Activated T-helper 1 cell treated with anti-CD3 and anti-CD28 coated beads, Interleukin-12 subunit alpha, Interleukin-12 subunit beta, Interleukin-2, Interleukin-4 antibody, amounts not matched to agents 30 ng/mL and 10 ng/mL and 1 ng/mL, durations not matched to agents 14 hours and 24 hours and 36 hours (primary cell): ENCODE measurements at regions not wholly inside any gene's neighbourhood (a gene's known extent, or its start where the extent isn't known, plus 50 kb on each side); places are given as distances from the start of the nearest gene placed in this dataset.
"Not testable (repeated sequence)": the region's sequence is repeated elsewhere in the genome, so short reads cannot be mapped to it uniquely, and the experiment has no call there.

Experiments used
- DNase-seq: peaks from one replicate; pipeline ENCODE4 v3.0.0; 2021; ENCODE audit warnings: low spot score
- H3K27ac Mint-ChIP-seq: one replicate; pipeline ENCODE4 v1.8.0; 2021; ENCODE audit warnings: mild to moderate bottlenecking, mixed read lengths
- H3K27me3 Mint-ChIP-seq: one replicate; pipeline ENCODE4 v1.8.0; 2022; ENCODE audit warnings: mild to moderate bottlenecking, moderate library complexity, mixed read lengths; ENCODE audit not compliant: insufficient read depth
- H3K36me3 Mint-ChIP-seq: one replicate; pipeline ENCODE4 v1.8.0; 2021; ENCODE audit warnings: low read depth, mixed read lengths
- H3K4me1 Mint-ChIP-seq: one replicate; pipeline ENCODE4 v1.8.0; 2021; ENCODE audit warnings: low read depth, mixed read lengths
- H3K4me3 Mint-ChIP-seq: one replicate; pipeline ENCODE4 v1.8.0; 2021; ENCODE audit warnings: mild to moderate bottlenecking, moderate library complexity, mixed read lengths
- H3K9me3 Mint-ChIP-seq: one replicate; pipeline ENCODE4 v1.8.0; 2021; ENCODE audit warnings: mixed read lengths
- intact Hi-C: fragments of 100-400 bp; cut with micrococcal nuclease; formaldehyde crosslinking; loops from one replicate; pipeline ENCODE4 v1.15.1; 2024

GRCh38 chr2:131665716-131666115, 138.0 kb downstream of the CCDC74A start:
- H3K27ac Mint-ChIP-seq, H3K9me3 Mint-ChIP-seq, intact Hi-C loops, DNase-seq, H3K36me3 Mint-ChIP-seq, H3K4me3 Mint-ChIP-seq, H3K4me1 Mint-ChIP-seq: not testable (repeated sequence)
- H3K27me3 Mint-ChIP-seq = peaks cover 30% of the 10 kb centered on the region

- H3K27me3 Mint-ChIP-seq = peaks cover 29% of the 10 kb centered on the region
- H3K4me3 Mint-ChIP-seq, H3K36me3 Mint-ChIP-seq: not testable (repeated sequence)
Measured at GRCh38 chr2:131668794-131669540, 141.3 kb downstream of the CCDC74A start.

GRCh38 chr2:131671841-131672470, 144.3 kb downstream of the CCDC74A start:
- H3K9me3 Mint-ChIP-seq, H3K4me1 Mint-ChIP-seq, DNase-seq, H3K27ac Mint-ChIP-seq, H3K4me3 Mint-ChIP-seq, H3K36me3 Mint-ChIP-seq: not testable (repeated sequence)
- intact Hi-C loops = loop anchor here (1.0 to 5.0 kb wide), 2 partner anchors 259 to 875 kb away; no protein-coding TSS in a partner anchor
- peaks cover 44% of the 10 kb centered on the region for H3K27me3 Mint-ChIP-seq

More at GRCh38 chr2:131668794-131669540, 141.3 kb downstream of the CCDC74A start:
- H3K27ac Mint-ChIP-seq, H3K4me1 Mint-ChIP-seq, DNase-seq, intact Hi-C loops, H3K9me3 Mint-ChIP-seq: not testable (repeated sequence)

GRCh38 chr2:131672471-131673399, 145.0 kb downstream of the CCDC74A start:
- H3K9me3 Mint-ChIP-seq, H3K4me1 Mint-ChIP-seq: not testable (repeated sequence)
- intact Hi-C loops = loop anchor here (1.0 to 5.0 kb wide), 2 partner anchors 259 to 875 kb away; no protein-coding TSS in a partner anchor

GRCh38 chr2:131673400-131674173, 145.9 kb downstream of the CCDC74A start:
- no peak overlapping the region for H3K4me3 Mint-ChIP-seq
- H3K27ac Mint-ChIP-seq = no peak overlapping the region
- no peaks in the 10 kb centered on the region for H3K36me3 Mint-ChIP-seq
- intact Hi-C loops = loop anchor here (1.0 to 5.0 kb wide), 4 partner anchors 9 to 876 kb away; no protein-coding TSS in a partner anchor
- H3K4me1 Mint-ChIP-seq = peaks cover 5% of the 10 kb centered on the region
- H3K27me3 Mint-ChIP-seq = peaks cover 44% of the 10 kb centered on the region
- DNase-seq = peak; percentile 56
- no peaks in the 10 kb centered on the region for H3K9me3 Mint-ChIP-seq

More at GRCh38 chr2:131672471-131673399, 145.0 kb downstream of the CCDC74A start:
- peak; percentile 24 for DNase-seq
- not testable (repeated sequence) for H3K27ac Mint-ChIP-seq, H3K4me3 Mint-ChIP-seq, H3K36me3 Mint-ChIP-seq
- H3K27me3 Mint-ChIP-seq = peaks cover 45% of the 10 kb centered on the region

GRCh38 chr2:131674174-131674507, 146.5 kb downstream of the CCDC74A start:
- no peaks in the 10 kb centered on the region for H3K9me3 Mint-ChIP-seq
- H3K27me3 Mint-ChIP-seq = peaks cover 42% of the 10 kb centered on the region
- no peaks in the 10 kb centered on the region for H3K36me3 Mint-ChIP-seq
- DNase-seq = no peak
- no peak overlapping the region for H3K4me3 Mint-ChIP-seq
- H3K4me1 Mint-ChIP-seq = peaks cover 5% of the 10 kb centered on the region
- no peak overlapping the region for H3K27ac Mint-ChIP-seq
- intact Hi-C loops = loop anchor here (1.0 to 5.0 kb wide), 4 partner anchors 8 to 877 kb away; no protein-coding TSS in a partner anchor

GRCh38 chr2:131681611-131682121, 154.0 kb downstream of the CCDC74A start:
- not testable (repeated sequence) for H3K36me3 Mint-ChIP-seq, H3K27me3 Mint-ChIP-seq, H3K9me3 Mint-ChIP-seq, DNase-seq
- Mint-ChIP-seq H3K4me3 (peak overlapping the region; percentile 90), H3K27ac (peak overlapping the region; percentile 76), H3K4me1 (peaks cover 42% of the 10 kb centered on the region)
- intact Hi-C loops = loop anchor here (1.0 to 10.0 kb wide), 6 partner anchors 7 to 1337 kb away; partner anchors contain the start of genes IMP4, MZT2A and PLEKHB2

GRCh38 chr2:131682122-131682944, 154.6 kb downstream of the CCDC74A start:
- H3K36me3 Mint-ChIP-seq = peaks cover 9% of the 10 kb centered on the region
- H3K27me3 Mint-ChIP-seq = peaks cover 2% of the 10 kb centered on the region
- peaks cover 42% of the 10 kb centered on the region for H3K4me1 Mint-ChIP-seq
- intact Hi-C loops = loop anchor here (1.0 to 10.0 kb wide), 6 partner anchors 8 to 1338 kb away; partner anchors contain the start of genes IMP4, MZT2A and PLEKHB2
- DNase-seq = peak; percentile 66
- H3K4me3 Mint-ChIP-seq = peak overlapping the region; percentile 90
- H3K27ac Mint-ChIP-seq = peak overlapping the region; percentile 76
- no peaks in the 10 kb centered on the region for H3K9me3 Mint-ChIP-seq

GRCh38 chr2:131682945-131683330, 155.2 kb downstream of the CCDC74A start:
- peaks cover 42% of the 10 kb centered on the region for H3K4me1 Mint-ChIP-seq
- H3K4me3 Mint-ChIP-seq = peak overlapping the region; percentile 90
- H3K27ac Mint-ChIP-seq = peak overlapping the region; percentile 76
- H3K36me3 Mint-ChIP-seq = peaks cover 14% of the 10 kb centered on the region
- DNase-seq, H3K9me3 Mint-ChIP-seq, H3K27me3 Mint-ChIP-seq: not testable (repeated sequence)
- intact Hi-C loops = loop anchor here (1.0 to 10.0 kb wide), 6 partner anchors 9 to 1338 kb away; partner anchors contain the start of genes IMP4, MZT2A and PLEKHB2

- Mint-ChIP-seq H3K36me3 (peaks cover 26% of the 10 kb centered on the region), H3K4me1 (peaks cover 42% of the 10 kb centered on the region), H3K4me3 (peak overlapping the region; percentile 13)
- not testable (repeated sequence) for DNase-seq, H3K9me3 Mint-ChIP-seq, H3K27me3 Mint-ChIP-seq, H3K27ac Mint-ChIP-seq
- intact Hi-C loops = loop anchor here (5.0 to 10.0 kb wide), 2 partner anchors 463 to 1340 kb away; partner anchors contain the start of gene IMP4
Measured at GRCh38 chr2:131684631-131685316, 157.1 kb downstream of the CCDC74A start.
